BJ (cell line): ENCODE measurements at regions not wholly inside any gene's neighbourhood (a gene's known extent, or its start where the extent isn't known, plus 50 kb on each side); places are given as distances from the start of the nearest gene placed in this dataset.

Source experiments
- CTCF ChIA-PET: fragments of 350-600 bp; formaldehyde crosslinking; extraction: SDS; loops from one replicate; lab custom pipeline; 2021; ENCODE audit warnings: antibody characterized with exemption, inconsistent platforms; lab: Yijun Ruan, JAX
- POLR2A ChIA-PET: fragments of 300-600 bp; sonication (Branson Sonifier 250); formaldehyde crosslinking; extraction: SDS; loops from one replicate; lab custom pipeline; 2021; ENCODE audit warnings: antibody characterized with exemption; lab: Charles Lee
- DNase-seq: peaks from one replicate; pipeline ENCODE4 v3.0.0-alpha.2; 2011; ENCODE audit warnings: low read depth
- H3K27me3 ChIP-seq: 2 replicates; pipeline ENCODE4 v1.6.0; 2011; ENCODE audit warnings: low read length; ENCODE audit not compliant: control insufficient read depth, insufficient read depth
- H3K36me3 ChIP-seq: 2 replicates; pipeline ENCODE4 v1.5.1; 2011; ENCODE audit warnings: low read length; ENCODE audit not compliant: control insufficient read depth, insufficient read depth
- H3K4me3 ChIP-seq: 2 replicates; pipeline ENCODE4 v1.5.1; 2011; ENCODE audit warnings: low read depth, mild to moderate bottlenecking, control low read depth, low read length
- CTCF ChIP-seq: IDR thresholded peaks from 2 replicates; pipeline ENCODE4 v1.5.1; 2011; ENCODE audit warnings: low read depth, mild to moderate bottlenecking, control low read depth, inconsistent platforms, low read length, moderate library complexity; ENCODE audit not compliant: insufficient read depth

DNA sequence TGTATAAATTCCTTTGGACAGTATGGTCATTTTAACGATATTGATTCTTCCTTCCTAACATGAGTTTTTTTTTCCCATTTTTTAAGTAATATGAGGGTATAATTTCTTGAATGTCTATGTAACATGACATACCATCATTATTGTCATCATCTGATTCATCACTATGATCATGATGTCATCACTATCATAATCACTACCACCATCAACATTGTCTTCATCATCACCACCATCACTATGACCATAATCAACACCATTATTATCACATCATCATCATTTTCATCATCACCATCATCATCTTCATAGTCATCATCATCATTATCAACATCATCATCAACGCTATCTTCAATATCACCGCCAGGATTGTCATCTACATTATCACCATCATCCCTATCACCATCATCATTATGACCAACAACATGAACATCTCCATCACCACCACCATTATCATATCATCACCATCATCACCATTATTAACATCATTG lies 1377.2 kb downstream of the CDY2B start:
- no peak for TF ChIP-seq CTCF
- H3K4me3 ChIP-seq = no peak overlapping the region
- no peaks in the 10 kb centered on the region for H3K27me3 ChIP-seq
- no peak for DNase-seq
- CTCF ChIA-PET = no interaction called here
- H3K36me3 ChIP-seq = no peaks in the 10 kb centered on the region
- POLR2A ChIA-PET = no interaction called here

DNA sequence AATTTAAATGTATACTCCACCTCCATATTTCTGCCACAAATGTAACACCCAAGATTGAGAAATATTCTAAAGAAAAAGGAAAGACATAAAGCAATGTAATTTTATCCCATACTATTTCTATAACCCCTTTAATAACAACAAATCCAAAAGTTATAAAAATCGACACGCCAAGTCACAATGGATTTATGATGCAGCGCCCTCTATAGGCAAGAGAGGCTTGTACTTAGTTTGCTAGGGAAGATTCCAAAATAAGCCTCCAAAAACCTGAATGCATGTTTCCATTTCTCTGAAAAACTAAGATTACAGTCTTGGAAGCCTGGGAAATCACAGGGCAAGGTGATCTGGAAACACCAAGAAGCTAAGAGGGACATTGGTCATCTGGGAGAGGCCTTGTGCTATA lies 1389.3 kb downstream of the CDY2B start:
- no peak for TF ChIP-seq CTCF
- no peaks in the 10 kb centered on the region for H3K36me3 ChIP-seq
- ChIA-PET POLR2A (no interaction called here), CTCF (interaction anchor here (0.6 kb wide), 1 partner anchor 527 kb away, joined by 3 read pairs; no protein-coding TSS in a partner anchor)
- no peak for DNase-seq
- H3K27me3 ChIP-seq = no peaks in the 10 kb centered on the region
- no peak overlapping the region for H3K4me3 ChIP-seq

- Histone ChIP-seq H3K4me3 (no peak overlapping the region), H3K36me3 (no peaks in the 10 kb centered on the region), H3K27me3 (no peaks in the 10 kb centered on the region)
- no peak for DNase-seq
- POLR2A ChIA-PET = no interaction called here
- no peak for TF ChIP-seq CTCF
- CTCF ChIA-PET = no interaction called here
Measured at GRCh38 chrY:16486696-16487215, 1393.3 kb downstream of the CDY2B start.

DNA sequence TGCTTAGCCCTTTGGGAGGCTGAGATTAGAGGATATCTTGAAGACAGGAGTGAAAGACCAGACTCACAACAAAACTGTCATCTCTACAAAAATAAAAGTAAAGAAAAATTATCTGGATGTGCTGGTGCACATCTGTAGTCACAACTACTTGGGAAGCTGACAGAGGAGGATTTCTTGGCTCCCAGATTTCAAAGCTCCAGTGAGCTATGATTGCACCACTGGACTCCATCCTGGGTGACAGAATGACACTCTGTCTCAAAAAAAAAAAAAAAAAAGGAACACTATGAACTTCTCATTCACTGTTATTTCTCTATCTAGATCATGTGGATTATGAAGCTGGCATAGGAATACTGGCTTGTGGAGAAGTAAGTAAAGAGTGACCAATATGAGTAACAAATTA lies 1400.0 kb downstream of the CDY2B start:
- H3K27me3 ChIP-seq = no peaks in the 10 kb centered on the region
- TF ChIP-seq CTCF = no peak
- no peak overlapping the region for H3K4me3 ChIP-seq
- CTCF ChIA-PET = no interaction called here
- no peaks in the 10 kb centered on the region for H3K36me3 ChIP-seq
- POLR2A ChIA-PET = no interaction called here
- DNase-seq = no peak

- CTCF ChIA-PET = no interaction called here
- DNase-seq = no peak
- H3K27me3 ChIP-seq = no peaks in the 10 kb centered on the region
- H3K4me3 ChIP-seq = no peak overlapping the region
- POLR2A ChIA-PET = no interaction called here
- no peak for TF ChIP-seq CTCF
- no peaks in the 10 kb centered on the region for H3K36me3 ChIP-seq
Measured at GRCh38 chrY:16474053-16474452, 1406.0 kb downstream of the CDY2B start.
